ENCODE measurements at regions not wholly inside any gene's neighbourhood (a gene's known extent, or its start where the extent isn't known, plus 50 kb on each side); places are given as distances from the start of the nearest gene placed in this dataset.
"Not testable (repeated sequence)": the region's sequence is repeated elsewhere in the genome, so short reads cannot be mapped to it uniquely, and the experiment has no call there.

DNA sequence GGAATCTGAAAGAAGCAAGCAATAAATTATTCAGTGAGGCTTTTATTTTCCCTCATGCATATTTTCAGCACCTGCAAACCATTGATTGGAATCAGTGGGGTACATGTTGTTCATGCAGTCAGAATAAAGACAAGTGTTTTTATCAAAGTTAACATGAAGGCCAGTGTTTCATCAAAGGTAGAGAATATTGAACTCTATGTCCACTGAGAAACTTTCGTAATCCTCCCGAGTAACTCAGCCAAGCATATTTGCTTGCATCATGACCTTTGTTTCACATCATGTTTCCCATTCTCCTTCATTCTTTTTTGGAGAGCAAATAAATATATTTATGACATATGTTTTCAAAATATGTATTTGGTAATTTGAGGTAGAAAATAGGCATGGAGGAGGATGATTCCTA is 663.1 kb downstream of the SH2D4B start:
- Histone ChIP-seq H3K9me3 (no peaks in the 10 kb centered on the region), H3K4me3 (no peak overlapping the region), H3K4me1 (no peaks in the 10 kb centered on the region), H3K36me3 (no peaks in the 10 kb centered on the region), H3K27me3 (no peaks in the 10 kb centered on the region), H3K27ac (no peak overlapping the region)
- TF ChIP-seq POLR2A (IDR thresholded peaks at IDR 0.05) = no peak
- TF ChIP-seq, protein P1, sequence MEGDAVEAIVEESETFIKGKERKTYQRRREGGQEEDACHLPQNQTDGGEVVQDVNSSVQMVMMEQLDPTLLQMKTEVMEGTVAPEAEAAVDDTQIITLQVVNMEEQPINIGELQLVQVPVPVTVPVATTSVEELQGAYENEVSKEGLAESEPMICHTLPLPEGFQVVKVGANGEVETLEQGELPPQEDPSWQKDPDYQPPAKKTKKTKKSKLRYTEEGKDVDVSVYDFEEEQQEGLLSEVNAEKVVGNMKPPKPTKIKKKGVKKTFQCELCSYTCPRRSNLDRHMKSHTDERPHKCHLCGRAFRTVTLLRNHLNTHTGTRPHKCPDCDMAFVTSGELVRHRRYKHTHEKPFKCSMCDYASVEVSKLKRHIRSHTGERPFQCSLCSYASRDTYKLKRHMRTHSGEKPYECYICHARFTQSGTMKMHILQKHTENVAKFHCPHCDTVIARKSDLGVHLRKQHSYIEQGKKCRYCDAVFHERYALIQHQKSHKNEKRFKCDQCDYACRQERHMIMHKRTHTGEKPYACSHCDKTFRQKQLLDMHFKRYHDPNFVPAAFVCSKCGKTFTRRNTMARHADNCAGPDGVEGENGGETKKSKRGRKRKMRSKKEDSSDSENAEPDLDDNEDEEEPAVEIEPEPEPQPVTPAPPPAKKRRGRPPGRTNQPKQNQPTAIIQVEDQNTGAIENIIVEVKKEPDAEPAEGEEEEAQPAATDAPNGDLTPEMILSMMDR (IDR thresholded peaks at IDR 0.05) = no peak
- TF ChIP-seq EP300 (IDR thresholded peaks at IDR 0.05) = no peak
- no peak for DNase-seq (ENCODE audit: low spot score in 2 of 2)
- WGBS, 2 donors = 73 to 78% methylated on average over 2 of the region's 2 CpGs

DNA sequence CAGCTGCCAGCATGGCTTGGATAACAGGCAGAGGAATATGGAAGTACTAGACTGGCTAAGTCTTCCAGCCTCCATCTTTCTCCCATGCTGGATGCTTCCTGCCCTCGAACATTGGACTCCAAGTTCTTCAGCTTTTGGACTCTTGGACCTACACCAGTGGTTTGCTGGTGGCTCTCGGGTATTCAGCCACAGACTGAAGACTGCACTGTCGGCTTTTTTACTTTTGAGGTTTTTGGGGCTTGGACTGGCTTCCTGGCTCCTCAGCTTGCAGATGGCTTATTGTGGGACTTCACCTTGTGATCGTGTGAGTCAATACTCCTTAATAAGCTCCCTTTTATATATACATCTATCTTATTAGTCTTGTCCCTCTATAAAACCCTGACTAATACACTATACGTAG is 667.6 kb upstream of the NRG3 start:
- not testable (repeated sequence) for H3K27me3 ChIP-seq; DNase-seq (ENCODE audit: low spot score in 2 of 2); H3K27ac ChIP-seq; H3K9me3 ChIP-seq; H3K4me1 ChIP-seq; H3K36me3 ChIP-seq; H3K4me3 ChIP-seq
- WGBS, 2 donors = 79 to 89% methylated on average over 5 of the region's 5 CpGs

DNA sequence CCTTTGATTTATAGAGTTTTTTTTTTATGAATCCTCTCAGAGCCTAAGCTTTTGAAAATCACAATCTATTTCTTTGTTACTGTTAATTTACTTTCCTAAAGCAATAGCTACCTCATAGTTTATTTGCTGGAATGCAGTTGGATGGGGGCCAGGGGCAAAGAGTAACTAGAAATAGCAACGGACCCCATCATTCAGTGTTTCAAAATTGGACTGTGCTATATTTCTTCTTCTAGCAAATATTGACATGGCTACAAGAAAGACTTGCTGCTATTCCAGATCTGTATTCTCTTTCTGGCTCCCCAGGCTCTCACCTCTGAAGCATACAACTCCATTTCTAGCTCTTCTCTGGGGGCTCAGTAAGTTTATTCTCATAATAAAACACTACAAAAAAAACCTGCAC is 661.6 kb upstream of the NRG3 start:
- Histone ChIP-seq H3K36me3 (no peaks in the 10 kb centered on the region), H3K4me3 (no peak overlapping the region), H3K27me3 (no peaks in the 10 kb centered on the region), H3K9me3 (no peaks in the 10 kb centered on the region), H3K27ac (no peak overlapping the region), H3K4me1 (no peaks in the 10 kb centered on the region)
- TF ChIP-seq POLR2A (IDR thresholded peaks at IDR 0.05) (no peak), EP300 (IDR thresholded peaks at IDR 0.05) (no peak)
- TF ChIP-seq, protein P1 (IDR thresholded peaks at IDR 0.05) = no peak
- WGBS, 2 donors = 11% methylated on average over 1 of the region's 1 CpG
- no peak for DNase-seq (ENCODE audit: low spot score in 2 of 2)

DNA sequence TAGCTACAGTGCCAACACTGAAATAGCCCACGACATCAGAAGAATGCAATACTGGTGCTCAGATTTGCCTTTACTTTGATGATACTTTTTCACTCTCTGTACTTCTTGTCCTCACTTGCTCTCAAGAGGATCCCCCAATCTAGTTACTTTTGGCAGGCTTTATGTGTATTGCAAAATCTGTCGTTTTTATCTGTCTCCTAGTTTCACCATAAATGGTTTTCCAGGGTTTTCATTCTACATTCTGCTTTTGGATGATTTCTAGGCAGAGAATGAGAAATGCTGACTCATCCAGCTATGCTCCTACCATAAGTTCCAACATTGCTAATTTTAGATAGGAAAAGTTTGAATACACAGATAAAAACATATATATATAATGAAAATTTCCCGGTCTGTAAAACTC is 659.5 kb upstream of the NRG3 start:
- Histone ChIP-seq H3K27ac (no peak overlapping the region), H3K27me3 (no peaks in the 10 kb centered on the region), H3K4me1 (no peaks in the 10 kb centered on the region), H3K4me3 (no peak overlapping the region), H3K36me3 (no peaks in the 10 kb centered on the region), H3K9me3 (no peaks in the 10 kb centered on the region)
- DNase-seq (ENCODE audit: low spot score in 2 of 2) = no peak
- no peak for TF ChIP-seq POLR2A (IDR thresholded peaks at IDR 0.05)
- TF ChIP-seq, protein P1 (IDR thresholded peaks at IDR 0.05) = no peak
- no peak for TF ChIP-seq EP300 (IDR thresholded peaks at IDR 0.05)
- 62 to 75% methylated on average over 3 of the region's 3 CpGs for WGBS, 2 donors

DNA sequence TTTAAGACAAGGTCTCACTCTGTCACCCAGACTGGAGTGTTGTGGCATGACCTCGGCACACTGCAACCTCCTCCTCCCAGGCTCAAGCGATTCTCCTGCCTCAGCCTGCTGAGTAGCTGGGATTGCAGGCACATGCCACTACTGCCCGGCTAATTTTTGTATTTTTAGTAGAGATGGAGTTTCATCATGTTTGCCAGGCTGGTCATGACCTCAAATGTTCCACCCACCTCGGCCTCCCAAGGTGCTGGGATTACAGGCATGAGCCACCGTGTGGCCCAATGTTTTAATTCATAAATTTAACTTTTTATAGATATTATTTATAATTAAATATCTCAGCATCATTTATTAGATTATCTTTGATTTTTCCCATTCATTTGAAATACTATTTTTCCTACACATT is 658.0 kb upstream of the NRG3 start:
- no peak for TF ChIP-seq EP300 (IDR thresholded peaks at IDR 0.05)
- Histone ChIP-seq H3K36me3 (no peaks in the 10 kb centered on the region), H3K4me1 (no peaks in the 10 kb centered on the region), H3K4me3 (no peak overlapping the region), H3K27me3 (no peaks in the 10 kb centered on the region), H3K27ac (no peak overlapping the region), H3K9me3 (no peaks in the 10 kb centered on the region)
- DNase-seq (ENCODE audit: low spot score in 2 of 2) = no peak
- 87 to 90% methylated on average over 5 of the region's 5 CpGs for WGBS, 2 donors

DNA sequence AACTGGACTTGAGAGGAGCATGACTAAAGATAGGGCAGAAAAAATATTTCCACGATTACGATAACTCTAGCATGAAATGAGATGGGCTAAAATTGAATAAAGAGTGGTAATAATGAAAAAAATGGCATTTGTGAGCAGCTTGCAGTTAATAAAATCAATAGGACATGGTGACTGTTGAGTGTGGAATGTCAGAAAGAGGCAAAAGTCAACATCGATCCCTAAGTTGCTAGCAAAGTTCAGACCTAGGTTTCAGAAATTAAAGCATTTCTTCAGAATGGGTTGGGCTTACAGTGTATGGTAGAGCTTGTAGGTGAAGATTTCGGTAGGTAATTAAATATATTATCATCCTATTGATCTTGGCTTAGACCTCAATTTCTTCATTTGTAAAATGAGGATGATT is 656.7 kb upstream of the NRG3 start:
- Histone ChIP-seq H3K4me3 (no peak overlapping the region), H3K4me1 (no peaks in the 10 kb centered on the region), H3K36me3 (no peaks in the 10 kb centered on the region), H3K9me3 (peaks cover 0 to 3% (median 0%) of the 10 kb centered on the region in 4 donors), H3K27ac (no peak overlapping the region), H3K27me3 (no peaks in the 10 kb centered on the region)
- WGBS, 2 donors = 92 to 94% methylated on average over 4 of the region's 4 CpGs
- TF ChIP-seq, protein P1 (IDR thresholded peaks at IDR 0.05) = no peak
- no peak for TF ChIP-seq POLR2A (IDR thresholded peaks at IDR 0.05)
- no peak for TF ChIP-seq EP300 (IDR thresholded peaks at IDR 0.05)
- no peak for DNase-seq (ENCODE audit: low spot score in 2 of 2)

Measured in tibial nerve (tissue), 4 donors.